ENCODE measurements at regions not wholly inside any gene's neighbourhood (a gene's known extent, or its start where the extent isn't known, plus 50 kb on each side); places are given as distances from the start of the nearest gene placed in this dataset.

GRCh38 chr1:214116258-214116657 lies 128.5 kb downstream of the PROX1 start:
- no TSS peak for BruUV-seq (replicated peaks)
- TF ChIP-seq TBL1XR1 (IDR thresholded peaks at IDR 0.05; ENCODE audit: low read depth, low read length) (no peak), ZNF592 (IDR thresholded peaks at IDR 0.05) (no peak), NR2C1 (IDR thresholded peaks at IDR 0.05) (no peak), PRDM15 (CRISPR knock-in tag; IDR thresholded peaks at IDR 0.05) (no peak), GABPA (IDR thresholded peaks at IDR 0.05; ENCODE audit: low read depth) (no peak), JUND (IDR thresholded peaks at IDR 0.05; ENCODE audit: low read depth, low read length) (no peak), CBFB (IDR thresholded peaks at IDR 0.05; ENCODE audit: low read depth) (no peak), SUPT20H (IDR thresholded peaks at IDR 0.05; ENCODE audit: borderline replicate concordance, control insufficient read depth, low read depth, low read length) (no peak), HCFC1 (IDR thresholded peaks at IDR 0.05; ENCODE audit: low read length) (no peak), ZNF274 (IDR thresholded peaks at IDR 0.05; ENCODE audit: insufficient read depth, insufficient read length) (no peak), E2F4 (IDR thresholded peaks at IDR 0.05; ENCODE audit: low read depth, low read length) (no peak), BCL3 (IDR thresholded peaks at IDR 0.05; ENCODE audit: borderline replicate concordance, insufficient read depth, low read depth, low read length, poor library complexity, severe bottlenecking) (no peak), CREB1 (IDR thresholded peaks at IDR 0.05; ENCODE audit: low read depth) (no peak), POLR2A (IDR thresholded peaks at IDR 0.05; ENCODE audit: low read depth, low read length) (no peak), DPF2 (IDR thresholded peaks at IDR 0.05) (no peak), PML (IDR thresholded peaks at IDR 0.05; ENCODE audit: low read length) (no peak)

More at GRCh38 chr1:214116258-214116657, 128.5 kb downstream of the PROX1 start:
- intact Hi-C loops (cut with micrococcal nuclease; ENCODE audit: unreplicated experiment) (no loop called here), in situ Hi-C loops (cut with MboI) (no loop called here)
- Histone ChIP-seq H3K79me2 (ENCODE audit: control insufficient read depth, insufficient read depth, low read length) (no peaks in the 10 kb centered on the region), H3K4me2 (ENCODE audit: control insufficient read depth, insufficient read depth) (no peak overlapping the region), H4K20me1 (ENCODE audit: control insufficient read depth, insufficient read depth) (no peaks in the 10 kb centered on the region), H3K9me3 (replicated peaks; ENCODE audit: control insufficient read depth, insufficient read depth, low read length) (peaks cover 2% of the 10 kb centered on the region; the same call in 2 of the 3 replicates), H3K4me1 (ENCODE audit: control insufficient read depth, insufficient read depth, low read length) (no peaks in the 10 kb centered on the region), H3K9ac (ENCODE audit: control insufficient read depth, insufficient read depth, low read length) (no peak overlapping the region), H3K36me3 (ENCODE audit: control insufficient read depth in 2 of 2, insufficient read depth in 2 of 2, low read length in 1 of 2) (no peaks in the 10 kb centered on the region), H3K27ac (ENCODE audit: control insufficient read depth, insufficient read depth) (no peak overlapping the region), H2AFZ (ENCODE audit: control insufficient read depth, low read depth, low read length) (no peak overlapping the region), H3K27me3 (replicated peaks in 1 of 2; ENCODE audit: control insufficient read depth in 2 of 2, insufficient read depth in 2 of 2, low read length in 1 of 2) (no peaks in the 10 kb centered on the region), H3K4me3 (no peak overlapping the region)
- ChIA-PET POLR2A (no interaction called here), CTCF (no interaction called here), RAD21 (ENCODE audit: unreplicated experiment) (no interaction called here), SMC1A (ENCODE audit: uncharacterized antibody, unreplicated experiment) (no interaction called here)
- WGBS (ENCODE audit: insufficient coverage, insufficient replicate concordance, low lambda C conversion rate, missing lambda C conversion rate) = 50% methylated on average over 3 of the region's 3 CpGs
- FAIRE-seq (no peak), ATAC-seq (no peak), DNase-seq (ENCODE audit: low read depth, low spot score) (no peak)

Measured in GM12878 (cell line).